Fibroblast of pulmonary artery (primary cell): ENCODE measurements at regions not wholly inside any gene's neighbourhood (a gene's known extent, or its start where the extent isn't known, plus 50 kb on each side); places are given as distances from the start of the nearest gene placed in this dataset.

Source experiments
- DNase-seq: peaks from one replicate; pipeline ENCODE4 v3.0.0-alpha.2; 2010; ENCODE audit warnings: low read depth
- H3K4me3 ChIP-seq: replicated peaks from 2 replicates; pipeline ENCODE4 v1.5.1; 2011; ENCODE audit warnings: low read depth, mild to moderate bottlenecking, control low read depth, low read length, moderate library complexity
- TF ChIP-seq, protein P1 (sequence below): IDR thresholded peaks from 2 replicates; pipeline ENCODE4 v1.5.1; 2011; ENCODE audit warnings: mild to moderate bottlenecking, control low read depth, low read length, inconsistent platforms; ENCODE audit errors: missing control alignments

DNA sequence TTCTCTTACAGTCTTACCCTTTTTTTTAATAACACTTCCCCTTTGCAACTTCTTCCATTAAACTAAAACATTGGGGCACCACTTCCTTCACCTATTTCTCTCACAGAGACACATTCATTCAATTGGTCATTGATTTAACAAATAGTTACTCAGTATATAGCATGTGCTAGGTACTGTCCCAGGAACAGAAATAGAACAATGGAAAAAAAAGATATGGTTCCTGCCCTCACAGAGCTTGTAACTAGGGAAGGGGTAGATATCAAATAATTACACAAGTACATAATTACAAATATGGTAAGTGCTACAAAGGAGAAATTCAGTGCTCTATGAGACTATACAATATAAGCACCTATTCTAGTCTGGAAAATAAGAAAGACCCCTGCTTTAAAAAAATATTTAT, 165.5 kb upstream of the RBBP8 start:
- TF ChIP-seq, protein P1, sequence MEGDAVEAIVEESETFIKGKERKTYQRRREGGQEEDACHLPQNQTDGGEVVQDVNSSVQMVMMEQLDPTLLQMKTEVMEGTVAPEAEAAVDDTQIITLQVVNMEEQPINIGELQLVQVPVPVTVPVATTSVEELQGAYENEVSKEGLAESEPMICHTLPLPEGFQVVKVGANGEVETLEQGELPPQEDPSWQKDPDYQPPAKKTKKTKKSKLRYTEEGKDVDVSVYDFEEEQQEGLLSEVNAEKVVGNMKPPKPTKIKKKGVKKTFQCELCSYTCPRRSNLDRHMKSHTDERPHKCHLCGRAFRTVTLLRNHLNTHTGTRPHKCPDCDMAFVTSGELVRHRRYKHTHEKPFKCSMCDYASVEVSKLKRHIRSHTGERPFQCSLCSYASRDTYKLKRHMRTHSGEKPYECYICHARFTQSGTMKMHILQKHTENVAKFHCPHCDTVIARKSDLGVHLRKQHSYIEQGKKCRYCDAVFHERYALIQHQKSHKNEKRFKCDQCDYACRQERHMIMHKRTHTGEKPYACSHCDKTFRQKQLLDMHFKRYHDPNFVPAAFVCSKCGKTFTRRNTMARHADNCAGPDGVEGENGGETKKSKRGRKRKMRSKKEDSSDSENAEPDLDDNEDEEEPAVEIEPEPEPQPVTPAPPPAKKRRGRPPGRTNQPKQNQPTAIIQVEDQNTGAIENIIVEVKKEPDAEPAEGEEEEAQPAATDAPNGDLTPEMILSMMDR, result no peak
- DNase-seq, result no peak
- H3K4me3 ChIP-seq, result no peak overlapping the region

DNA sequence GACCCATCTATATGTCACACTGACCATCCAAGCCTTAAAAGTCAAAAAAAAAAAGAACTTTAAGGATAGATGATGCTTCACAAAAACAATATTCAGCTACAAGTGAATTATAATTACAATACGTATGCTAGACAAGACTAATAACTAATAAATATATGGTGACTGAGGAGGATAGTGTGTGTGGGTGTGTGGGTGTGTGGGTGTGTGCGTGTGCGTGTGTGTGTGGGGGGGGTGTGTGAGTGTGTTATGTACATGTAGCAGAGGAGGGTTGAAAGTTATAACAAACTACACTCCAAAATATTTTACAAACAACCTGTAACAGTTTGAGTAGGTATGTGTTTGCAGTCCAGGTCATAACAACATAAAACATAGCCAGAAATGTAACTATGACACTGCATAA, 159.2 kb upstream of the RBBP8 start:
- DNase-seq, result no peak
- no peak overlapping the region for H3K4me3 ChIP-seq
- TF ChIP-seq, protein P1, result no peak

DNA sequence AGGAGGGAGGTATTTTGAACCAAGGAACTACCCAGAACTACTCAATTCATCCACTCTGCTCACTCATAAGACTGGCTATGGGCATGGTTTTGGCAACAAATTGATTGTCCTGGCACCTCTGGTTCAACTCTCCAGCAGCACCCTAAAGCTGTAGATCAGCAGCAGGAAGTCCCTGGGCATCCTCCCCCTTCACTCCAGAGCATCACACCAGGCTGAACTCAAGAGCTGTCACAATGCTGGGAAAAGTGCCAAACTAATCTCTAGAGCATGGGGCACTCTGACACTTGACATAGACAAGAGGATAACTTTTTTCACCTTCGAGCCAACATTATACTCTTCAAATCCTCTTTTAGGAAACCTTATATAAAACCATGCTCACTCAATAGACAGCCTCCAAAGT, 154.1 kb upstream of the RBBP8 start:
- DNase-seq, result peak; percentile 31
- TF ChIP-seq, protein P1, result no peak

DNA sequence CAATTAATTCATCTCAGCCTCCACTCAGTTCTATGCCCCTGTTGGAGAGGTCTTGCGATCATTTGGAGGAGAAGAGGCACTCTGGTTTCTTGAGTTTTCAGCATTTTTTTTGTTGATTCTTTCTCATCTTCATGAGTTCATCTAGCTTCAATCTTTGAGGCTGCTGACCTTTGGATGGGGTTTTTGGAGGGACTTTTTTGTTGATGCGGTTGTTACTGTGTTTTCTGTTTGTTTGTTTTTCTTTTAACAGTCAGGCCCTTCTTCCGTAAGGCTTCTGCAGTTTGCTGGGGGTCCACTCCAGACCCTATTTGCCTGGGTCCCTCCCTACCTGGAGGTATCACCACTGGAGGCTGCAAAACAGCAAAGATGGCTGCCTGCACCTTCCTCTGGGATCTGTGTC, 149.9 kb upstream of the RBBP8 start:
- no peak for DNase-seq
- no peak overlapping the region for H3K4me3 ChIP-seq
- TF ChIP-seq, protein P1, result no peak

More for the DNA sequence above, 154.1 kb upstream of the RBBP8 start:
- no peak overlapping the region for H3K4me3 ChIP-seq

DNA sequence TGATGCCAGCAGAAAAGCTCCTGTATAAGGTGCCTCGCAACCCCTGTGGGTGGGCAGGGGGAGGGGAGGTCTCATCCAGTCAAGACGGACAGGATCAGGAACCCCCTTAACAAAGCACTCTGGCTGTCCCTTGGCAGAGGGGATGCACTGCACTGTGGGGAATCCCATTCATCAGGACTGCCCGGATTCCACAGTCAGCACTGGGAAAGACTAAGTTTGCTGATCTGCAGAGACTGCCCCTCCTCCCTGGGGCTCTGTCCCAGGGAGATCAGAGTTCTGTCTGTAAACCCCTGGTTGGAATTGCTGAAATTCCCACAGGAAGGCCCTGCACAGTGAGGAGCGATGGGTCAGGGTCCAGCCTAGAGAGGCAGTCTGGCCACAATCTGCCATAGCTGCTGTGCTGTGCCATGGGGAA, 149.5 kb upstream of the RBBP8 start:
- H3K4me3 ChIP-seq, result no peak overlapping the region
- TF ChIP-seq, protein P1, result no peak
- no peak for DNase-seq

DNA sequence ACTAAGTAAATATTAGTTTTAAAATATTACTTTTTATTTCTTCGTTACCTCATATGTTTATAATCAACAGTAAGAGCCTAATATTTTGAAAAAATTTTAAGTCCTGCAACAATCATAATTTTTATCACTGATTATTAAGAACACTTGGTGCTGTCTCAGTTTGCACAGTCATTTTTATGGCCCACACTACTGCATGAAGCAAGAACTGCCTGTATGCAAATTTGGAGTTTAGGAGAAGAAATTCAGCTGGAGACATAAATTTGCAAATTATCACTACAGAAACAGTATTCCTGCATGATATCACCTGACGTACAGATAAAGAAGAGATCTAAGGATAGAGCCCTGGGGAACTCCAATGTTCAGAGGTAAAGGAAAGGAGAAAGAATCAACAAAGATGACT, 144.1 kb upstream of the RBBP8 start:
- no peak overlapping the region for H3K4me3 ChIP-seq
- TF ChIP-seq, protein P1, result no peak
- no peak for DNase-seq

DNA sequence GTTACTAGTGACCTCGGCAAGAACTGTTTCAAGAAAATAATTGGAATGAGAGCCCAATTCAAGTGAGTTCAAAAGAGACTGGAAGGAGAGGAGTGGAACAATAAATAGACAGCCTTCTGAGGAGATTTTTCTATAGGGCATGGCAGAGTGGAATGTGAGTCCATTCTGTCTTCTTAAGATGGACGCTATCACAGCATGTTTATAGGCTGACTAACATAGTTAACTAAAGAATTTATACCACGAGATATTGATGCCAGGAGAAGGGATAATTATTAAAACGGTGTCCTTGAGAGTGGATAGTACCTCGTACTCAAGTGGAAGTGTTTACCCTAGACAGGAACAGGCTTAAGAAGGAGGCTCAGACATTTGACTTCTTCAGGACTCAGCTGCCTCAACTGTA, 143.5 kb upstream of the RBBP8 start:
- no peak overlapping the region for H3K4me3 ChIP-seq
- DNase-seq, result no peak
- TF ChIP-seq, protein P1, result no peak
